ENCODE measurements at regions not wholly inside any gene's neighbourhood (a gene's known extent, or its start where the extent isn't known, plus 50 kb on each side); places are given as distances from the start of the nearest gene placed in this dataset.

DNA sequence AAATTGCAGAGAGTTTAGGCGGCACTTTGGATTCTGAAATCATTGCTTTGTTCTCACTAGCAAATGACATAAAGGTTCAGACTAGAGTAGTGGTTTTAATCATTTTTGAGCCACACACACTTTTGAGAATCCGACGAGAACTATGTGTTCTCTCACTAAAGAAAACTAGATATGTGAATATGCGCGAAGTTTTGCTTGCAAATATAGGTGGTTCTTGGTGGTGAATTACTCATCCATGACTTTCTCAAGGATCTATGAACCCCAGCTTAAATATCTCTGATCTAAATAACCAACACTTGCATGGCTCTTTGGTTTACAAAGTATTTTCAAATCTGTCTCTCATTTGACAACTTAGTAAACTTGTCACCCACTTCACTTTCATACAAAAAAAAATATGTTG, 54.8 kb downstream of the NOG start:
- DNase-seq (ENCODE audit: low read depth in 4 of 4, low spot score in 1 of 4) = no peak

- no peak for DNase-seq (ENCODE audit: low read depth in 4 of 4, low spot score in 1 of 4)
Measured at GRCh38 chr17:56648806-56649205, 55.3 kb downstream of the NOG start.

GRCh38 chr17:56652628-56653027, 59.1 kb downstream of the NOG start:
- no peak for DNase-seq (ENCODE audit: low read depth in 4 of 4, low spot score in 1 of 4)

DNA sequence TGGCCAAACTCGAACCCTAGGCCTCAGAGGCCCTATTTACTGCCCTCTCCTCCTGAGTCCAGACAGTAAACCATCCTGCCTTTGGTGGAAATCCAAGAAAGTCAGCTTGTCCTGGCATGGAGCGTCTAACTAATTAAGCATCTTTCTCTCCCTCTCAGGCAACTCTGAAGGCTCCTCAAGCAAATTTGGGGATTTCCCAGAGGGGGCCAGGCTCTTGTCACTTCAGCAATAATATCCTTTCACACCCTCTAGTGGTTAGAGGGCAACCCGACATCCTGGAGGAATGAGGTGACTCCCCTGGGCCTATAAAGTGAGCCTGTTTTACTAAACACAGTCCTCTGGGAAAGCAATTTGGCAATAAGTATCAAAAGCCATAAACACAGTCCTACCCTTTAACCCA, 60.4 kb downstream of the NOG start:
- peak; percentile 30 to 57 (median 36) for DNase-seq (ENCODE audit: low read depth in 4 of 4, low spot score in 1 of 4)

- no peak for DNase-seq (ENCODE audit: low read depth in 4 of 4, low spot score in 1 of 4)
Measured at GRCh38 chr17:56656701-56657327, 63.3 kb downstream of the NOG start.

DNA sequence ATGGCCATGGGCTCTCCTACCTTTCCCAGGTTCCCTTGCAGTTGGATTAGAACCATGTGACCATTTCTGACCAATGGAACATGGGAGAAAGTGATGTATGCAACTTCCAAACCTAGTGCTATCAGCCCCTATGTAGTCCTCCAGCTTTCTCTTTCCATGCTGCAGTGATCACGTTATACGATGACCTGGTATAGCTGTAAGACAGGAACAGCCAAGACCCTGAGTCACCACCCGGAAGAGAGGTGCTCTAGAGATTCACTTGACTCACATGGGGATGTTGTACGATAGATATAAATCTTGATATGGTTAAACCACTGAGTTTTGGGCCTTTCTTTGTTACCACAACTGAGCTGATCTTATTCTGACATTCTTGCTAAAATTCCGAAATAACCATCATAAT, 65.1 kb downstream of the NOG start:
- no peak for DNase-seq (ENCODE audit: low read depth in 4 of 4, low spot score in 1 of 4)

DNA sequence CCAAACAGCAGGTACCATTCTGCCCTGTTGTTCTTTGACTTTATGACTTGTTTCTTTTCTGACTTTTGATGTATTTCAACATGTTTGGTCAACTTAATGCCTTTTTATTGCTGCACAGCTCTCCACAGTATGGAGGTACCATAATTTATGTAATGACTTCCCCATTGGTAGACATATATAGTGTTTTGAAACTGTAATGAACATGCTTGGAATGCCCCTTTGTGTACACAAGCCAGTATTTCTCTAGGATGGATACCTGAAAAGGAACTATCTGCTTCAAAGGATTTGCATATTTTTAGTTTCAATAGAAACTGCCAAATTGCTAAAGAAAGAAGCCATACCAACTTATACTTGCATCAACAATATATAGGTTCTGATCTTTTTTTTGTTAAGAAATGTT, 66.1 kb downstream of the NOG start:
- no peak for DNase-seq (ENCODE audit: low read depth in 4 of 4, low spot score in 1 of 4)

- DNase-seq (ENCODE audit: low read depth in 4 of 4, low spot score in 1 of 4) = no peak
Measured at GRCh38 chr17:56661906-56662305, 68.4 kb downstream of the NOG start.

GRCh38 chr17:56665864-56666263, 72.4 kb downstream of the NOG start:
- no peak for DNase-seq (ENCODE audit: low read depth in 4 of 4, low spot score in 1 of 4)

- no peak for DNase-seq (ENCODE audit: low read depth in 4 of 4, low spot score in 1 of 4)
Measured at GRCh38 chr17:56667925-56668458, 74.5 kb downstream of the NOG start.

DNA sequence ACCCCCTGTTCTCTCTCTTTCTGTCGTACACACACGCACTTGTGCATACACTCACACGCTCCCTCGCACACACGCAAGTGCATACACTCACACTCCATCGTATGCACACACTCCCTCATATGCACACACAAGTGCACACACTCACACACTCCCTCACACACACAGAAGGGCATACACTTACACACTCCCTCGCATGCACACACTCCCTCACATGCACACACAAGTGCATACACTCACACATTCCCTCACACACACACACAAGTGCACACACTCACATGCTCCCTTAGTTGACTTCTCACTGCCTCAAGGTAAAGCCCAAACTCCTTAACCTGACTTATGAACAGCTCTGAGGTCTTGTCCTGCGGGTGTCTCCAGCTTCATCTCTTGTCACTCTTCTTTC, 78.7 kb downstream of the NOG start:
- DNase-seq (ENCODE audit: low read depth in 4 of 4, low spot score in 1 of 4) = no peak

- no peak for DNase-seq (ENCODE audit: low read depth in 4 of 4, low spot score in 1 of 4)
Measured at GRCh38 chr17:56674401-56674925, 81.0 kb downstream of the NOG start.

DNA sequence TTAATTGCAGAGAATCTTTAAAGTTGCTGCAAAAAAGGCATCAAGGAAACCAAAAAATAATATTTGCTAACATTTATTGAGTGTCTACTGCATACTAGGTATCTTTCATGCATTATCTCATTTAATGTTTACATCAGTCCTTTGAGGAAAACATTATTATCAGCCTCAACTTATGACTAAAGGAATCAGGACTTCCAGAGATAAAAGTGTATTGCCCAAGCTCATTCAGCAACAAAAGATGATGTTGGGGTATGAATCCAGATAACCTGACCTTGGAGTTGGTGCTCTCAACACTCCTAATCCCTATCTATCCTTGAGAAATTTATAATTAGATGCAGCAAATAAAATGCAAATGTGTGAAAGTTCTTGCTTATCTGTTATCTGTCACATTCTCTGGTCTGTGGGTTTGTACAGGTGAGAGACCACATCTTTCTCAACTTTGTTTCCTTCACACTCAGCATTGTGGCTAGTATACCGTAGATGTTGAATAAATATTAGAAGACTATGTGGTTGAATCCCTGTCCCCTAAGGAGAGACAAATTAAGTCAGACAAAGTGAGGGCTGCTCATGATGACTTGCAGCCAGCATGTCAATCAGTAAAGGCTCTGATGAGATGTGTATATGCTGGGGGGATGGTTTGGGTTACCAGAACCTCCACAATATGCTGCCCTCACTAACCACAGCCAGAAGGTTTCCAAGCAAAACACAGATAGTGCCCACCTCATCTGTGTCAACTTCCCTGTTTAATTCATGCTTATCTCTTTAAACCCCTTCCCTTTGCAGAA, 82.6 kb downstream of the NOG start:
- no peak for DNase-seq (ENCODE audit: low read depth in 4 of 4, low spot score in 1 of 4)

DNA sequence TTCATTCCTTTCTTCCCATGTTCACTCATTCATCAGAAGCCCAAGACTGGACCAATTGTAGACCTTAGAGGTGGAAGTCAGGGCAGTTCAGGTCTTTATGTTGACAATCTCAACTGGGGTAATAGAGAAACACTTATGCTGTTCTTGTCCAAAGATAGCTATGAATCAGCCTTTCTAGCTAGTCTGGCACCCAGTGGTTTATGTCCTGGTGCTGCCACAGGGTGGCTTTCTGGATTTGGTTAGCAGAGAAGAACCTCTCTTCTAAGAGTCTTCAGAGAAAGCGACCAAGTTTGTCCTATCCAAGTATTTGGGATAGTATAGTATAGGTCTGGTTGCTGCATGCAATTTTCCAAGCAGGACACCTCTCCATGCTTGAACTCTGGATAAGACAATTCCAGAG, 83.3 kb downstream of the NOG start:
- no peak for DNase-seq (ENCODE audit: low read depth in 4 of 4, low spot score in 1 of 4)

- DNase-seq (ENCODE audit: low read depth in 4 of 4, low spot score in 1 of 4) = no peak
Measured at GRCh38 chr17:56678249-56679114, 85.0 kb downstream of the NOG start.

GRCh38 chr17:56679115-56679776, 85.7 kb downstream of the NOG start:
- DNase-seq (ENCODE audit: low read depth in 4 of 4, low spot score in 1 of 4) = no peak

GRCh38 chr17:56679777-56680422, 86.4 kb downstream of the NOG start:
- no peak for DNase-seq (ENCODE audit: low read depth in 4 of 4, low spot score in 1 of 4)

GRCh38 chr17:56680676-56681075, 87.2 kb downstream of the NOG start:
- DNase-seq (ENCODE audit: low read depth in 4 of 4, low spot score in 1 of 4) = no peak

DNA sequence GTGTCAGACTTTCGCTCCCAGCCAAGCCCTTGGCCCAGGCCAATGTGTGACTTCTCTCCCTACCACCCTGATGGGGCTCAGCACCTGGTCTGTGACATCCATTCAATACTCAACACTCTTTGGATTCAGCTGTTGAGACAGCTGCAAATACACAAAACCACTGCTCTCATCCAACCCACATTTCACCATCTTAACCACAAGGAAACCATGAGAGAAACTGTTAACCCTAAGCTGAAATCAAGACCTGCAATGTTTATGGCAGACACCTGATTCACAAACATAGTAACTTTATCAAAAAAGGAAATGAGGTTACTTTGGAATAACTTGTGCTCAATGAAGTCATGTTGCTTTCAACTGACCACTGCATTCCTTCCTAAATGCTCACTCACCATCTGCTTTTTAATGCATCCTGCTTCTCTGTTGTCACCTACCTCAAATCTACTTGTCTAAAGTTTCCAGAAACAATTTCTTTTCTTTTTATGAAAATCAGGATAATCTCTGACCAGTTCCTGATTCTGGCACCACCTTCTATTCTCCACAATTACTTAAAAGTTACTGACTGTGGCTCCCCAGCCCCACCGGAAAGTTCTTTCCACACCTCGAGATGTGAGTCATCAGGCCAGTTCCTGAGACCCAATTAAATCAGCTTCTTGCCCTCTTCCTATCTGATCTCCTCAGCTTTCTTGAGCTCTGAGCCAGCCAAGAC, 88.2 kb downstream of the NOG start:
- DNase-seq (ENCODE audit: low read depth in 4 of 4, low spot score in 1 of 4) = no peak

DNA sequence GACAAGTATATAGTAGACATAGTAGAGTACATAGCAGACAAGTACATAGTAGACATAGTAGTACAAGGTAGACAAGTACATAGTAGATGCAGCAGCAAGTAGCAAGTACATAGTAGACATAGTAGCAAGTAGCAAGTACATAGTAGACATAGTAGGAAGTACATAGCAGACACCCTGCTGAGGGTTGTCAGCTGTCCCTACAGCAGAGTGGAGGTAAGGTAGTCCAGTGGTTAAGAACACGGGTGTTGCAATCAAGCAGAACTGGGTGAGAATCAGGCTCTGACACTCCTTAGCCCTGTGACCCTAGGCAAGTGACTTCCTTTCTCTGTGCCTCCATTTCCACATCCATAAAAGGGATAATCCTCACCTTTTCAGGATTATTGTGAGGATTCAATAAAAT, 94.7 kb downstream of the NOG start:
- DNase-seq (ENCODE audit: low read depth in 4 of 4, low spot score in 1 of 4) = no peak
